Mesothelial cell of epicardium (in vitro differentiated cells): ENCODE measurements at regions not wholly inside any gene's neighbourhood (a gene's known extent, or its start where the extent isn't known, plus 50 kb on each side); places are given as distances from the start of the nearest gene placed in this dataset.

Source experiments
- DNase-seq, 2 experiments: peaks; one replicate each; pipeline ENCODE4 v3.0.0; 2021; ENCODE audit warnings: low spot score in 2 of 2; ENCODE audit not compliant: unreplicated experiment in 2 of 2
- H3K27ac Mint-ChIP-seq: 2 replicates; pipeline ENCODE4 v1.8.0; 2021; ENCODE audit warnings: mixed read lengths
- H3K27me3 Mint-ChIP-seq: 2 replicates; pipeline ENCODE4 v1.8.0; 2021; ENCODE audit warnings: low read depth, mixed read lengths
- H3K36me3 Mint-ChIP-seq: 2 replicates; pipeline ENCODE4 v1.8.0; 2021; ENCODE audit warnings: mixed read lengths
- H3K4me1 Mint-ChIP-seq: 2 replicates; pipeline ENCODE4 v1.8.0; 2021; ENCODE audit warnings: mixed read lengths
- H3K4me3 Mint-ChIP-seq: 2 replicates; pipeline ENCODE4 v1.8.0; 2021; ENCODE audit warnings: mild to moderate bottlenecking, moderate library complexity, mixed read lengths
- H3K9me3 Mint-ChIP-seq: 2 replicates; pipeline ENCODE4 v1.8.0; 2021; ENCODE audit warnings: mixed read lengths
- TF ChIP-seq, protein P1 (sequence below): fragments of 200-600 bp; sonication (generic); IDR thresholded peaks from one replicate; pipeline ENCODE4 v1.5.0; 2021; ENCODE audit warnings: antibody characterized with exemption; ENCODE audit not compliant: unreplicated experiment

- Mint-ChIP-seq H3K27ac (no peak overlapping the region), H3K9me3 (peaks cover 11% of the 10 kb centered on the region), H3K4me1 (no peaks in the 10 kb centered on the region), H3K27me3 (no peaks in the 10 kb centered on the region), H3K36me3 (peaks cover 5% of the 10 kb centered on the region), H3K4me3 (no peak overlapping the region)
- DNase-seq = no peak
- TF ChIP-seq, protein P1, sequence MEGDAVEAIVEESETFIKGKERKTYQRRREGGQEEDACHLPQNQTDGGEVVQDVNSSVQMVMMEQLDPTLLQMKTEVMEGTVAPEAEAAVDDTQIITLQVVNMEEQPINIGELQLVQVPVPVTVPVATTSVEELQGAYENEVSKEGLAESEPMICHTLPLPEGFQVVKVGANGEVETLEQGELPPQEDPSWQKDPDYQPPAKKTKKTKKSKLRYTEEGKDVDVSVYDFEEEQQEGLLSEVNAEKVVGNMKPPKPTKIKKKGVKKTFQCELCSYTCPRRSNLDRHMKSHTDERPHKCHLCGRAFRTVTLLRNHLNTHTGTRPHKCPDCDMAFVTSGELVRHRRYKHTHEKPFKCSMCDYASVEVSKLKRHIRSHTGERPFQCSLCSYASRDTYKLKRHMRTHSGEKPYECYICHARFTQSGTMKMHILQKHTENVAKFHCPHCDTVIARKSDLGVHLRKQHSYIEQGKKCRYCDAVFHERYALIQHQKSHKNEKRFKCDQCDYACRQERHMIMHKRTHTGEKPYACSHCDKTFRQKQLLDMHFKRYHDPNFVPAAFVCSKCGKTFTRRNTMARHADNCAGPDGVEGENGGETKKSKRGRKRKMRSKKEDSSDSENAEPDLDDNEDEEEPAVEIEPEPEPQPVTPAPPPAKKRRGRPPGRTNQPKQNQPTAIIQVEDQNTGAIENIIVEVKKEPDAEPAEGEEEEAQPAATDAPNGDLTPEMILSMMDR = no peak
These were observed 1723.6 kb upstream of the PCDH20 start for GRCh38 chr13:63139277-63139676.

DNA sequence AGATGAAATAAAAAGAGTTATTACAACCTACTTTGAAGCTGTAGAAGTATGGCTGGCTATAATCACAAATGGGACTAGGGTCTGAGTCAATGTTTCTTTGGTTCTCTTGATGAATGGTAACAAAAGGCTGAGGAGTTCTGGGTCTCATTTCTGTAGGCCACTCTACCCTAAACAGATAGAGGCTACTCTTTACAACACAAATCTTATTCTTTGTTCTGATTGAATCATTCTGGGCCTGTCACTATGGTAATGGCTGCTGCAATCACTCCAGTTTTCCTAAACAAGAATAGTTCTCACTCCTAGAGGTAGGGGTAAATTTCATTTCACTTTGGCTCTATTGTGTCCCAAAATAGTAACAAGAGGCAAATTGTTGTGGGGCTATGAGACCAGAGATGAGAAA is 1714.3 kb upstream of the PCDH20 start:
- Mint-ChIP-seq H3K4me1 (peaks cover 6% of the 10 kb centered on the region), H3K27me3 (no peaks in the 10 kb centered on the region), H3K9me3 (peaks cover 6% of the 10 kb centered on the region), H3K27ac (no peak overlapping the region), H3K4me3 (no peak overlapping the region), H3K36me3 (peaks cover 3% of the 10 kb centered on the region)
- DNase-seq = no peak
- TF ChIP-seq, protein P1 = no peak

DNA sequence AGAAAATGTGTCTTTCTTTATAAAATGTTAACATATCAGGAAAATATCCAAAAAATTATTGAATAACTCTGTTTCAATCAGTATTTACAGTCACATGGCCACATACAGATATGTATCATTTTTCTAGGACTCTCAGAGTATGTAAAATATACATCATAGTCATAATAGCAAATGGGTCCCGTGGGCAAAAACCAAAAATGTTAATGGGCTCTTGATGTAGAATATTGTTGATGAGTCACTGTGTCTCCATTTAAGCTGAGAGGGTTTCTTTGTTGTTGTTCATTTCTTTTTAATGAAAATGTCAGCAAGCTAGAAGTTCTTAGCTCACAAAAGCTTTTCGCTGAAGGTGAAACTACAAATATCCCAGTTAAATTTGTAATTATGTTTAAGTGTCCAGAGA is 1713.1 kb upstream of the PCDH20 start:
- no peak overlapping the region for H3K4me3 Mint-ChIP-seq
- peaks cover 6% of the 10 kb centered on the region for H3K9me3 Mint-ChIP-seq
- TF ChIP-seq, protein P1 = no peak
- H3K27ac Mint-ChIP-seq = no peak overlapping the region
- peaks cover 8% of the 10 kb centered on the region for H3K4me1 Mint-ChIP-seq
- peaks cover 3% of the 10 kb centered on the region for H3K36me3 Mint-ChIP-seq
- H3K27me3 Mint-ChIP-seq = no peaks in the 10 kb centered on the region
- no peak for DNase-seq

- Mint-ChIP-seq H3K9me3 (peaks cover under 1% of the 10 kb centered on the region), H3K27me3 (peaks cover 3% of the 10 kb centered on the region), H3K27ac (no peak overlapping the region), H3K4me1 (peaks cover 8% of the 10 kb centered on the region), H3K4me3 (no peak overlapping the region), H3K36me3 (no peaks in the 10 kb centered on the region)
- TF ChIP-seq, protein P1 = peak; percentile 86
- DNase-seq = no peak
These were observed 1709.2 kb upstream of the PCDH20 start for GRCh38 chr13:63124863-63125262.

- peaks cover 7% of the 10 kb centered on the region for H3K4me1 Mint-ChIP-seq
- TF ChIP-seq, protein P1 = no peak
These were observed 1705.2 kb upstream of the PCDH20 start for GRCh38 chr13:63120883-63121282.

DNA sequence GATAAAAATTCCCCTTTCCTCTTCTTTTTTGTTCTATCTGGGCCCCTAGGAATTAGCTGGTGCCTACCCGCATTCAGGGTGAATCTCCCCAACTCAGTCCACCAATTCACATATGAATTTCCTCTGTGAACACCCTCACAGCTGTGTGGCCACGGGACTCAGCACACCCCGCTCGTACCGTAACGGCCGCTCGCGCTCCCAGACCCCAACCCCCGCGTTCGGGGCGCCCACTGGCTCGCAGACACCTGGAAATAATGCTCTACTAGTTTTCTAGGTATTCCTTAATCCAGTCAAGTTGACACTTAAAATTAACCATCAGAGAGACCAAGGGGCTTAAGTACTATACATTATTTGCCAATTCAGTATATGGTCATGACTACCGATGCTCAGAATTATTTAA is 1702.1 kb upstream of the PCDH20 start:
- peaks cover 3% of the 10 kb centered on the region for H3K36me3 Mint-ChIP-seq
- TF ChIP-seq, protein P1 = no peak
- no peaks in the 10 kb centered on the region for H3K4me1 Mint-ChIP-seq
- peaks cover 9% of the 10 kb centered on the region for H3K9me3 Mint-ChIP-seq
- H3K4me3 Mint-ChIP-seq = no peak overlapping the region
- no peak for DNase-seq
- no peak overlapping the region for H3K27ac Mint-ChIP-seq
- peaks cover 3% of the 10 kb centered on the region for H3K27me3 Mint-ChIP-seq

More at GRCh38 chr13:63120883-63121282, 1705.2 kb upstream of the PCDH20 start:
- peaks cover 3% of the 10 kb centered on the region for H3K27me3 Mint-ChIP-seq
- DNase-seq = no peak
- H3K4me3 Mint-ChIP-seq = no peak overlapping the region
- no peak overlapping the region for H3K27ac Mint-ChIP-seq
- no peaks in the 10 kb centered on the region for H3K9me3 Mint-ChIP-seq
- no peaks in the 10 kb centered on the region for H3K36me3 Mint-ChIP-seq
